ENCODE measurements at regions not wholly inside any gene's neighbourhood (a gene's known extent, or its start where the extent isn't known, plus 50 kb on each side); places are given as distances from the start of the nearest gene placed in this dataset.
A peak's percentile ranks its signal among the peaks of the same experiment; 100 is the strongest.
"Not testable (repeated sequence)": the region's sequence is repeated elsewhere in the genome, so short reads cannot be mapped to it uniquely, and the experiment has no call there.

GRCh38 chrX:22748093-22748999 lies 251.4 kb upstream of the DDX53 start:
- peak; percentile 63 for FAIRE-seq
- DNase-seq (ENCODE audit: insufficient read length, low spot score) = peak; percentile 33

GRCh38 chrX:22758807-22759481 lies 240.8 kb upstream of the DDX53 start:
- FAIRE-seq = no peak
- DNase-seq (ENCODE audit: insufficient read length, low spot score) = no peak

- no peak for DNase-seq (ENCODE audit: insufficient read length, low spot score)
- FAIRE-seq = no peak
Observed at GRCh38 chrX:22760513-22761057, 239.2 kb upstream of the DDX53 start.

- FAIRE-seq = no peak
- no peak for DNase-seq (ENCODE audit: insufficient read length, low spot score)
Observed at GRCh38 chrX:22788221-22788620, 211.5 kb upstream of the DDX53 start.

GRCh38 chrX:22795671-22796070 lies 204.1 kb upstream of the DDX53 start:
- FAIRE-seq = peak; percentile 92
- DNase-seq (ENCODE audit: insufficient read length, low spot score) = peak; percentile 13

- peak; percentile 99 for FAIRE-seq
- peak; percentile 56 for DNase-seq (ENCODE audit: insufficient read length, low spot score)
Observed at GRCh38 chrX:22800360-22800759, 199.4 kb upstream of the DDX53 start.

GRCh38 chrX:22800806-22801205 lies 199.0 kb upstream of the DDX53 start:
- peak; percentile 34 for DNase-seq (ENCODE audit: insufficient read length, low spot score)
- peak; percentile 96 for FAIRE-seq

GRCh38 chrX:22803353-22803752 lies 196.4 kb upstream of the DDX53 start:
- DNase-seq (ENCODE audit: insufficient read length, low spot score) (no peak), FAIRE-seq (no peak)

- FAIRE-seq = no peak
Observed at GRCh38 chrX:22810876-22811275, 188.9 kb upstream of the DDX53 start.

GRCh38 chrX:22818061-22818460 lies 181.7 kb upstream of the DDX53 start:
- peak; percentile 6 for DNase-seq (ENCODE audit: insufficient read length, low spot score)
- FAIRE-seq = no peak

More at GRCh38 chrX:22810876-22811275, 188.9 kb upstream of the DDX53 start:
- DNase-seq (ENCODE audit: insufficient read length, low spot score) = no peak

GRCh38 chrX:22855693-22856092 lies 144.1 kb upstream of the DDX53 start:
- FAIRE-seq (no peak), DNase-seq (ENCODE audit: insufficient read length, low spot score) (no peak)

- FAIRE-seq (no peak), DNase-seq (ENCODE audit: insufficient read length, low spot score) (no peak)
Observed at GRCh38 chrX:22859642-22860041, 140.1 kb upstream of the DDX53 start.

- DNase-seq (ENCODE audit: insufficient read length, low spot score); FAIRE-seq: not testable (repeated sequence)
Observed at GRCh38 chrX:22866801-22867200, 133.0 kb upstream of the DDX53 start.

- DNase-seq (ENCODE audit: insufficient read length, low spot score) (no peak), FAIRE-seq (no peak)
Observed at GRCh38 chrX:22882543-22882942, 117.2 kb upstream of the DDX53 start.

GRCh38 chrX:22889819-22890218 lies 109.9 kb upstream of the DDX53 start:
- no peak for DNase-seq (ENCODE audit: insufficient read length, low spot score)
- peak; percentile 49 for FAIRE-seq

- FAIRE-seq = no peak
- DNase-seq (ENCODE audit: insufficient read length, low spot score) = no peak
Observed at GRCh38 chrX:22912616-22913015, 87.1 kb upstream of the DDX53 start.

- FAIRE-seq = peak; percentile 40
- DNase-seq (ENCODE audit: insufficient read length, low spot score) = no peak
Observed at GRCh38 chrX:22922961-22923360, 76.8 kb upstream of the DDX53 start.

- DNase-seq (ENCODE audit: insufficient read length, low spot score) (no peak), FAIRE-seq (no peak)
Observed at GRCh38 chrX:22934640-22935039, 65.1 kb upstream of the DDX53 start.

GRCh38 chrX:22944945-22945344 lies 54.8 kb upstream of the DDX53 start:
- FAIRE-seq (no peak), DNase-seq (ENCODE audit: insufficient read length, low spot score) (no peak)

Data from HTR-8/SVneo (cell line).